Tibial nerve (tissue), 4 donors: ENCODE measurements at regions not wholly inside any gene's neighbourhood (a gene's known extent, or its start where the extent isn't known, plus 50 kb on each side); places are given as distances from the start of the nearest gene placed in this dataset.

Experiments used
- CTCF ChIP-seq, 5 experiments: fragments of 200-600 bp in 3 of 5; fragments of 450-650 bp in 2 of 5; sonication (generic) in 3 of 5; IDR thresholded peaks; one replicate each; pipeline ENCODE4 v1.5.1; 2016 to 2019; ENCODE audit warnings: antibody characterized with exemption in 5 of 5, mild to moderate bottlenecking in 3 of 5, moderate library complexity in 2 of 5
- EP300 ChIP-seq, 2 donors: sonication (generic); formaldehyde crosslinking; IDR thresholded peaks; one replicate each; pipeline ENCODE4 v1.6.1; 2017; ENCODE audit warnings: antibody characterized with exemption in 2 of 2, mild to moderate bottlenecking in 1 of 2
- POLR2A ChIP-seq, 2 donors: fragments of 450-650 bp; IDR thresholded peaks; one replicate each; pipeline ENCODE4 v1.6.1; 2017; ENCODE audit warnings: antibody characterized with exemption in 2 of 2, mild to moderate bottlenecking in 2 of 2, moderate library complexity in 2 of 2

DNA sequence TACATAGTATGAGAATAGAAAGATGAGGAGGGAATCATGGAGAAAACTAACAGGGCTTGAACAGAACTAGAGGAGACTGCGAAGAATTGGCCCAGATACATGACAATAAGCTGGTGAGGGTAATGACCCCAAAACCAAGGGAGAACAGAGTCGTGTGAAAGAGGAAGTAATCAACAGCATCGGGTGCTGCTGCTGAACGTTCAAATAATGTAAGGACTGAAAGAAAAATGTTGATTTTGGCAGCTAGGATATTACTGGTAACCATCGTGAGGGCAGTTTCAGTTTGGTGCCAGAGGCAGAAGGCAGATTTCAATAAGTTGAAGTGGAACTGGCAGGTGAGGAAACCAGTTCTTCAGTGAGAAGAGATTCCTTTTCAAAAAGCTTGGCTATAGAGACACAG lies 66.8 kb upstream of the SMC2 start:
- TF ChIP-seq CTCF (IDR thresholded peaks at IDR 0.05) (no peak), POLR2A (IDR thresholded peaks at IDR 0.05) (no peak), EP300 (IDR thresholded peaks at IDR 0.05) (no peak)
